SK-N-SH treated with all-trans-retinoic acid at 6 μM for 48 hours (cell line): ENCODE measurements at regions not wholly inside any gene's neighbourhood (a gene's known extent, or its start where the extent isn't known, plus 50 kb on each side); places are given as distances from the start of the nearest gene placed in this dataset.

ENCODE experiments used
- ATAC-seq: fragments of 200-7000 bp; cut with Tn5 transposase; 3 replicates; pipeline ENCODE4 v1.9.1; 2020; ENCODE audit warnings: mild to moderate bottlenecking, moderate library complexity
- ARNTL ChIP-seq: fragments of 450-650 bp; formaldehyde crosslinking; IDR thresholded peaks from 2 replicates; pipeline ENCODE4 v1.5.0; 2020; ENCODE audit warnings: low read depth, mild to moderate bottlenecking, moderate library complexity, borderline replicate concordance
- BACH2 ChIP-seq: fragments of 250-450 bp; sonication (Bioruptor Pico); IDR thresholded peaks from 2 replicates; pipeline ENCODE4 v1.9.0; 2021; ENCODE audit warnings: mild to moderate bottlenecking, borderline replicate concordance
- CSDC2 ChIP-seq: fragments of 250-450 bp; sonication (Bioruptor Pico); IDR thresholded peaks from 2 replicates; pipeline ENCODE4 v1.5.0; 2020; ENCODE audit warnings: mild to moderate bottlenecking, moderate library complexity
- ESRRG ChIP-seq: fragments of 250-450 bp; sonication (Bioruptor Pico); IDR thresholded peaks from 2 replicates; pipeline ENCODE4 v1.6.1; 2021; ENCODE audit warnings: mild to moderate bottlenecking
- GLIS3 ChIP-seq: fragments of 250-450 bp; sonication (Bioruptor Pico); IDR thresholded peaks from 2 replicates; pipeline ENCODE4 v1.5.0; 2020; ENCODE audit warnings: mild to moderate bottlenecking, moderate library complexity
- ISL1 ChIP-seq: fragments of 250-450 bp; sonication (Bioruptor Pico); IDR thresholded peaks from 2 replicates; pipeline ENCODE4 v2.1.2; 2022; ENCODE audit warnings: mild to moderate bottlenecking, moderate library complexity
- OSR1 ChIP-seq: fragments of 250-450 bp; sonication (Bioruptor Pico); IDR thresholded peaks from 2 replicates; pipeline ENCODE4 v1.8.0; 2022; ENCODE audit warnings: moderate library complexity, mild to moderate bottlenecking, inconsistent platforms
- PPARA ChIP-seq: fragments of 250-450 bp; sonication (Bioruptor Pico); IDR thresholded peaks from 2 replicates; pipeline ENCODE4 v1.5.0; 2020; ENCODE audit warnings: mild to moderate bottlenecking, borderline replicate concordance
- RARB ChIP-seq: fragments of 250-450 bp; sonication (Bioruptor Pico); IDR thresholded peaks from 2 replicates; pipeline ENCODE4 v1.8.0; 2021; ENCODE audit warnings: mild to moderate bottlenecking, moderate library complexity
- SNAI2 ChIP-seq: fragments of 250-450 bp; sonication (Bioruptor Pico); IDR thresholded peaks from 2 replicates; pipeline ENCODE4 v1.5.0; 2020; ENCODE audit warnings: mild to moderate bottlenecking, moderate library complexity
- TCF4 ChIP-seq: fragments of 250-450 bp; sonication (Bioruptor Pico); IDR thresholded peaks from 2 replicates; pipeline ENCODE4 v1.8.0; 2021; ENCODE audit warnings: mild to moderate bottlenecking, moderate library complexity, borderline replicate concordance
- TOX ChIP-seq: fragments of 250-450 bp; sonication (Bioruptor Pico); IDR thresholded peaks from 2 replicates; pipeline ENCODE4 v1.8.0; 2021; ENCODE audit warnings: mild to moderate bottlenecking, moderate library complexity, borderline replicate concordance
- ZFP3 ChIP-seq: fragments of 250-450 bp; sonication (Bioruptor Pico); IDR thresholded peaks from 2 replicates; pipeline ENCODE4 v1.5.0; 2020; ENCODE audit warnings: mild to moderate bottlenecking, moderate library complexity
- ZFP30 ChIP-seq: fragments of 450-650 bp; formaldehyde crosslinking; IDR thresholded peaks from 2 replicates; pipeline ENCODE4 v1.5.0; 2022; ENCODE audit warnings: mild to moderate bottlenecking, moderate library complexity
- ZNF70 ChIP-seq: fragments of 450-650 bp; formaldehyde crosslinking; IDR thresholded peaks from 2 replicates; pipeline ENCODE4 v1.5.0; 2020; ENCODE audit warnings: mild to moderate bottlenecking, moderate library complexity
- ZNF8 ChIP-seq: fragments of 450-650 bp; formaldehyde crosslinking; IDR thresholded peaks from 2 replicates; pipeline ENCODE4 v1.5.0; 2020; ENCODE audit warnings: mild to moderate bottlenecking, moderate library complexity
- TF ChIP-seq, protein P1 (sequence below): fragments of 250-450 bp; sonication (Bioruptor Pico); IDR thresholded peaks from 2 replicates; pipeline ENCODE4 v1.5.1; 2020; ENCODE audit warnings: low read depth, mild to moderate bottlenecking, moderate library complexity
- TF ChIP-seq, protein P2 (sequence below): fragments of 250-450 bp; sonication (Bioruptor Pico); IDR thresholded peaks from 2 replicates; pipeline ENCODE4 v1.8.0; 2021; ENCODE audit warnings: low read depth, mild to moderate bottlenecking, moderate library complexity, borderline replicate concordance
- TF ChIP-seq, protein P3 (sequence below): fragments of 250-450 bp; sonication (Bioruptor Pico); IDR thresholded peaks from 2 replicates; pipeline ENCODE4 v1.5.1; 2021; ENCODE audit warnings: mild to moderate bottlenecking, moderate library complexity
- TF ChIP-seq, protein P4 (sequence below): fragments of 250-450 bp; sonication (Bioruptor Pico); IDR thresholded peaks from 2 replicates; pipeline ENCODE4 v1.8.0; 2020; ENCODE audit warnings: mild to moderate bottlenecking, moderate library complexity, borderline replicate concordance
- TF ChIP-seq, protein P5 (sequence below): fragments of 250-450 bp; sonication (Bioruptor Pico); IDR thresholded peaks from 2 replicates; pipeline ENCODE4 v1.5.0; 2020; ENCODE audit warnings: mild to moderate bottlenecking, moderate library complexity

DNA sequence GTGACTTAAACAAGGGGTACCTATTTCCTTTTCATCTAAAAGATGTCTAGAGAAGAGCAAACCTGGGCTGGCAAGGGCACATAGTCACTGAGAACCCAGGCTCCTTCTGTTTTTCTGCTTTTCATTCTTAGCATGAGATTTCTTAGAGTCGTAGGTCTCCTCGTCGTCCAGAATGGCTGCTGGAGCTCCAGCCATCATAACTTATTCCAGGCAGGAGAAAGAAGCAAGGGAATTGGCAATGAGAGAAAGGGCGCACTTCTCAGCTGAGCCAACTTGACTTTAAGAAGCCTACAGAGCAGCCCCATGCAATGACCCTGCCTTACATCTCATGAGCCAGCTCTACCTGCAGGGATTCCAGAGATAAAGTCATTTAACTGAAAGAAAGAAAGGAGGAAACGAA lies 213.4 kb downstream of the BMP7 start:
- ATAC-seq = no peak
- TF ChIP-seq SNAI2 (CRISPR knock-in tag) = no peak
- no peak for TF ChIP-seq CSDC2 (CRISPR knock-in tag)
- no peak for TF ChIP-seq ISL1 (CRISPR knock-in tag)
- TF ChIP-seq OSR1 (CRISPR knock-in tag) = no peak
- TF ChIP-seq PPARA (CRISPR knock-in tag) = no peak
- no peak for TF ChIP-seq BACH2
- no peak for TF ChIP-seq TOX
- TF ChIP-seq, protein P1, sequence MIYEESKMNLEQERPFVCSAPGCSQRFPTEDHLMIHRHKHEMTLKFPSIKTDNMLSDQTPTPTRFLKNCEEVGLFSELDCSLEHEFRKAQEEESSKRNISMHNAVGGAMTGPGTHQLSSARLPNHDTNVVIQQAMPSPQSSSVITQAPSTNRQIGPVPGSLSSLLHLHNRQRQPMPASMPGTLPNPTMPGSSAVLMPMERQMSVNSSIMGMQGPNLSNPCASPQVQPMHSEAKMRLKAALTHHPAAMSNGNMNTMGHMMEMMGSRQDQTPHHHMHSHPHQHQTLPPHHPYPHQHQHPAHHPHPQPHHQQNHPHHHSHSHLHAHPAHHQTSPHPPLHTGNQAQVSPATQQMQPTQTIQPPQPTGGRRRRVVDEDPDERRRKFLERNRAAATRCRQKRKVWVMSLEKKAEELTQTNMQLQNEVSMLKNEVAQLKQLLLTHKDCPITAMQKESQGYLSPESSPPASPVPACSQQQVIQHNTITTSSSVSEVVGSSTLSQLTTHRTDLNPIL = no peak
- TF ChIP-seq, protein P2, sequence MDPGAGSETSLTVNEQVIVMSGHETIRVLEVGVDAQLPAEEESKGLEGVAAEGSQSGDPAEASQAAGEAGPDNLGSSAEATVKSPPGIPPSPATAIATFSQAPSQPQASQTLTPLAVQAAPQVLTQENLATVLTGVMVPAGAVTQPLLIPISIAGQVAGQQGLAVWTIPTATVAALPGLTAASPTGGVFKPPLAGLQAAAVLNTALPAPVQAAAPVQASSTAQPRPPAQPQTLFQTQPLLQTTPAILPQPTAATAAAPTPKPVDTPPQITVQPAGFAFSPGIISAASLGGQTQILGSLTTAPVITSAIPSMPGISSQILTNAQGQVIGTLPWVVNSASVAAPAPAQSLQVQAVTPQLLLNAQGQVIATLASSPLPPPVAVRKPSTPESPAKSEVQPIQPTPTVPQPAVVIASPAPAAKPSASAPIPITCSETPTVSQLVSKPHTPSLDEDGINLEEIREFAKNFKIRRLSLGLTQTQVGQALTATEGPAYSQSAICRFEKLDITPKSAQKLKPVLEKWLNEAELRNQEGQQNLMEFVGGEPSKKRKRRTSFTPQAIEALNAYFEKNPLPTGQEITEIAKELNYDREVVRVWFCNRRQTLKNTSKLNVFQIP (CRISPR knock-in tag) = no peak
- no peak for TF ChIP-seq ZFP30 (CRISPR knock-in tag)
- TF ChIP-seq, protein P3, sequence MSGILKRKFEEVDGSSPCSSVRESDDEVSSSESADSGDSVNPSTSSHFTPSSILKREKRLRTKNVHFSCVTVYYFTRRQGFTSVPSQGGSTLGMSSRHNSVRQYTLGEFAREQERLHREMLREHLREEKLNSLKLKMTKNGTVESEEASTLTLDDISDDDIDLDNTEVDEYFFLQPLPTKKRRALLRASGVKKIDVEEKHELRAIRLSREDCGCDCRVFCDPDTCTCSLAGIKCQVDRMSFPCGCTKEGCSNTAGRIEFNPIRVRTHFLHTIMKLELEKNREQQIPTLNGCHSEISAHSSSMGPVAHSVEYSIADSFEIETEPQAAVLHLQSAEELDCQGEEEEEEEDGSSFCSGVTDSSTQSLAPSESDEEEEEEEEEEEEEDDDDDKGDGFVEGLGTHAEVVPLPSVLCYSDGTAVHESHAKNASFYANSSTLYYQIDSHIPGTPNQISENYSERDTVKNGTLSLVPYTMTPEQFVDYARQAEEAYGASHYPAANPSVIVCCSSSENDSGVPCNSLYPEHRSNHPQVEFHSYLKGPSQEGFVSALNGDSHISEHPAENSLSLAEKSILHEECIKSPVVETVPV (CRISPR knock-in tag) = no peak
- no peak for TF ChIP-seq ESRRG (CRISPR knock-in tag)
- no peak for TF ChIP-seq ZFP3 (CRISPR knock-in tag)
- TF ChIP-seq TCF4 (CRISPR knock-in tag) = no peak
- TF ChIP-seq, protein P4, sequence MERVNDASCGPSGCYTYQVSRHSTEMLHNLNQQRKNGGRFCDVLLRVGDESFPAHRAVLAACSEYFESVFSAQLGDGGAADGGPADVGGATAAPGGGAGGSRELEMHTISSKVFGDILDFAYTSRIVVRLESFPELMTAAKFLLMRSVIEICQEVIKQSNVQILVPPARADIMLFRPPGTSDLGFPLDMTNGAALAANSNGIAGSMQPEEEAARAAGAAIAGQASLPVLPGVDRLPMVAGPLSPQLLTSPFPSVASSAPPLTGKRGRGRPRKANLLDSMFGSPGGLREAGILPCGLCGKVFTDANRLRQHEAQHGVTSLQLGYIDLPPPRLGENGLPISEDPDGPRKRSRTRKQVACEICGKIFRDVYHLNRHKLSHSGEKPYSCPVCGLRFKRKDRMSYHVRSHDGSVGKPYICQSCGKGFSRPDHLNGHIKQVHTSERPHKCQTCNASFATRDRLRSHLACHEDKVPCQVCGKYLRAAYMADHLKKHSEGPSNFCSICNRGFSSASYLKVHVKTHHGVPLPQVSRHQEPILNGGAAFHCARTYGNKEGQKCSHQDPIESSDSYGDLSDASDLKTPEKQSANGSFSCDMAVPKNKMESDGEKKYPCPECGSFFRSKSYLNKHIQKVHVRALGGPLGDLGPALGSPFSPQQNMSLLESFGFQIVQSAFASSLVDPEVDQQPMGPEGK (CRISPR knock-in tag) = no peak
- no peak for TF ChIP-seq ARNTL (CRISPR knock-in tag)
- TF ChIP-seq ZNF8 (CRISPR knock-in tag) = no peak
- no peak for TF ChIP-seq GLIS3
- TF ChIP-seq, all 23 proteins: peak for 0

DNA sequence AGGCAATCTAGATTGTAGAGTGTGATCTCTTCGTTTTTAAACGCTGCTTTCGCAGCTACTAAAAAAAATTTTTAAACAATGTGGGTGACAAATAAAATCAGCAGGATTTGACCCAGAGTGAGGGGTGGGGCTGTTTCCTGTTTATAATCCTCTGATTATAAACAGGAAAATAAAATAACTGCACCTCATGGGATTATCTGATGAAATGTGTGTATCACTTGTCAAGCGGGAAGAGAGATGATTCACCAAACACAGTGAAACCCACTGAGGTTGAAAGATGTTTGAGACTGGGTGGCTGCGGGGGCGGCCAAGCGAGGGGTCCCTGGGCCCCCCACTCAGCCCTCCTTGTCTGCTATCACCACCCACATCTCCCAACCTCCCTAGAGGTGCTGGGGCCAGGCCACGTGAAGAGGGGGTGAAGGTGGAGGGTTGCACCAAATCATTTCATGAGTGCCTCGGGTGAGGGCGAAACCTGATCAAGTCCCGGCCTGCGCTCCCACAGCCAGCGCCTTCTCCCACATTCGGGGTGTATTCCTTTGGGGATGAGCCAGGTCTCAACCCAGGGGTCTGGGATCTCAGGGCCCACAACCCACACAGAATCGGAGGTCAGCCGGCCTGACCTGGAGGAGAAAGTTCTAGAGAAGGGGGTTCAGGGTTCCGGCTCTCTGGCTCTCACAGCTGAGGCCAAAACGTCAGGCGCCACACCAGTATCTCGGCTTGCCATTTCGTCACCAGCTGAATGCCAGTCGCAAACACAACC lies 212.5 kb downstream of the BMP7 start:
- TF ChIP-seq, protein P1 = no peak
- TF ChIP-seq RARB (CRISPR knock-in tag) (no peak), ZNF8 (CRISPR knock-in tag) (no peak), ZNF70 (CRISPR knock-in tag) (no peak), TOX (no peak), OSR1 (CRISPR knock-in tag) (no peak), CSDC2 (CRISPR knock-in tag) (no peak), SNAI2 (CRISPR knock-in tag) (no peak), ZFP30 (CRISPR knock-in tag) (no peak)
- TF ChIP-seq, protein P3 (CRISPR knock-in tag) = no peak
- TF ChIP-seq, protein P5, sequence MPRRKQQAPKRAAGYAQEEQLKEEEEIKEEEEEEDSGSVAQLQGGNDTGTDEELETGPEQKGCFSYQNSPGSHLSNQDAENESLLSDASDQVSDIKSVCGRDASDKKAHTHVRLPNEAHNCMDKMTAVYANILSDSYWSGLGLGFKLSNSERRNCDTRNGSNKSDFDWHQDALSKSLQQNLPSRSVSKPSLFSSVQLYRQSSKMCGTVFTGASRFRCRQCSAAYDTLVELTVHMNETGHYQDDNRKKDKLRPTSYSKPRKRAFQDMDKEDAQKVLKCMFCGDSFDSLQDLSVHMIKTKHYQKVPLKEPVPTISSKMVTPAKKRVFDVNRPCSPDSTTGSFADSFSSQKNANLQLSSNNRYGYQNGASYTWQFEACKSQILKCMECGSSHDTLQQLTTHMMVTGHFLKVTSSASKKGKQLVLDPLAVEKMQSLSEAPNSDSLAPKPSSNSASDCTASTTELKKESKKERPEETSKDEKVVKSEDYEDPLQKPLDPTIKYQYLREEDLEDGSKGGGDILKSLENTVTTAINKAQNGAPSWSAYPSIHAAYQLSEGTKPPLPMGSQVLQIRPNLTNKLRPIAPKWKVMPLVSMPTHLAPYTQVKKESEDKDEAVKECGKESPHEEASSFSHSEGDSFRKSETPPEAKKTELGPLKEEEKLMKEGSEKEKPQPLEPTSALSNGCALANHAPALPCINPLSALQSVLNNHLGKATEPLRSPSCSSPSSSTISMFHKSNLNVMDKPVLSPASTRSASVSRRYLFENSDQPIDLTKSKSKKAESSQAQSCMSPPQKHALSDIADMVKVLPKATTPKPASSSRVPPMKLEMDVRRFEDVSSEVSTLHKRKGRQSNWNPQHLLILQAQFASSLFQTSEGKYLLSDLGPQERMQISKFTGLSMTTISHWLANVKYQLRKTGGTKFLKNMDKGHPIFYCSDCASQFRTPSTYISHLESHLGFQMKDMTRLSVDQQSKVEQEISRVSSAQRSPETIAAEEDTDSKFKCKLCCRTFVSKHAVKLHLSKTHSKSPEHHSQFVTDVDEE = no peak
- ATAC-seq = no peak
